ENCODE measurements at regions not wholly inside any gene's neighbourhood (a gene's known extent, or its start where the extent isn't known, plus 50 kb on each side); places are given as distances from the start of the nearest gene placed in this dataset.
"Not testable (repeated sequence)": the region's sequence is repeated elsewhere in the genome, so short reads cannot be mapped to it uniquely, and the experiment has no call there.

- not testable (repeated sequence) for TF ChIP-seq POLR2A, CTCF (IDR thresholded peaks at IDR 0.05)
Measured at GRCh38 chr2:13673821-13674220, 957.1 kb downstream of the TRIB2 start.

Measured in body of pancreas (tissue), 4 donors.